HG03025 (cell line): ENCODE measurements at regions not wholly inside any gene's neighbourhood (a gene's known extent, or its start where the extent isn't known, plus 50 kb on each side); places are given as distances from the start of the nearest gene placed in this dataset.
"Not testable (repeated sequence)": the region's sequence is repeated elsewhere in the genome, so short reads cannot be mapped to it uniquely, and the experiment has no call there.

Experiments
- ATAC-seq: cut with Tn5 transposase; IDR thresholded peaks from one replicate; pipeline ENCODE4 v1.9.1; 2021; ENCODE audit warnings: mild to moderate bottlenecking, moderate library complexity; ENCODE audit not compliant: unreplicated experiment, low FRiP score

- ATAC-seq = no peak
Measured at GRCh38 chr2:52463457-52463856, 1304.1 kb upstream of the CHAC2 start.

- ATAC-seq = no peak
Measured at GRCh38 chr2:52456561-52457377, 1310.8 kb upstream of the CHAC2 start.

- ATAC-seq = no peak
Measured at GRCh38 chr2:52454962-52455361, 1312.6 kb upstream of the CHAC2 start.

GRCh38 chr2:52452201-52452600, 1315.4 kb upstream of the CHAC2 start:
- ATAC-seq = no peak

GRCh38 chr2:52445686-52446085, 1321.9 kb upstream of the CHAC2 start:
- ATAC-seq = no peak

- ATAC-seq = no peak
Measured at GRCh38 chr2:52431352-52431760, 1336.2 kb upstream of the CHAC2 start.

GRCh38 chr2:52429740-52430139, 1337.9 kb upstream of the CHAC2 start:
- no peak for ATAC-seq

GRCh38 chr2:52429171-52429570, 1338.4 kb upstream of the CHAC2 start:
- ATAC-seq = no peak

GRCh38 chr2:52428224-52428623, 1339.4 kb upstream of the CHAC2 start:
- ATAC-seq = no peak

GRCh38 chr2:52423655-52424054, 1343.9 kb upstream of the CHAC2 start:
- ATAC-seq = no peak

- no peak for ATAC-seq
Measured at GRCh38 chr2:52423111-52423510, 1344.5 kb upstream of the CHAC2 start.

GRCh38 chr2:52416340-52416739, 1351.3 kb upstream of the CHAC2 start:
- no peak for ATAC-seq

- no peak for ATAC-seq
Measured at GRCh38 chr2:52414561-52415295, 1352.9 kb upstream of the CHAC2 start.

GRCh38 chr2:52409308-52410118, 1358.1 kb upstream of the CHAC2 start:
- ATAC-seq = not testable (repeated sequence)

GRCh38 chr2:52405980-52406379, 1361.6 kb upstream of the CHAC2 start:
- ATAC-seq = no peak

GRCh38 chr2:52404866-52405265, 1362.7 kb upstream of the CHAC2 start:
- ATAC-seq = no peak

- no peak for ATAC-seq
Measured at GRCh38 chr2:52404046-52404445, 1363.6 kb upstream of the CHAC2 start.

GRCh38 chr2:52402128-52402527, 1365.5 kb upstream of the CHAC2 start:
- no peak for ATAC-seq

GRCh38 chr2:52396836-52397235, 1364.9 kb upstream of the NRXN1 start:
- ATAC-seq = no peak

- no peak for ATAC-seq
Measured at GRCh38 chr2:52395912-52396311, 1364.0 kb upstream of the NRXN1 start.

GRCh38 chr2:52391621-52392020, 1359.7 kb upstream of the NRXN1 start:
- ATAC-seq = no peak
